GM19025 (cell line): ENCODE measurements at regions not wholly inside any gene's neighbourhood (a gene's known extent, or its start where the extent isn't known, plus 50 kb on each side); places are given as distances from the start of the nearest gene placed in this dataset.

Source experiments
- ATAC-seq: cut with Tn5 transposase; IDR thresholded peaks from one replicate; pipeline ENCODE4 v1.9.1; 2021; ENCODE audit warnings: mild to moderate bottlenecking, low read depth, moderate library complexity; ENCODE audit not compliant: unreplicated experiment

DNA sequence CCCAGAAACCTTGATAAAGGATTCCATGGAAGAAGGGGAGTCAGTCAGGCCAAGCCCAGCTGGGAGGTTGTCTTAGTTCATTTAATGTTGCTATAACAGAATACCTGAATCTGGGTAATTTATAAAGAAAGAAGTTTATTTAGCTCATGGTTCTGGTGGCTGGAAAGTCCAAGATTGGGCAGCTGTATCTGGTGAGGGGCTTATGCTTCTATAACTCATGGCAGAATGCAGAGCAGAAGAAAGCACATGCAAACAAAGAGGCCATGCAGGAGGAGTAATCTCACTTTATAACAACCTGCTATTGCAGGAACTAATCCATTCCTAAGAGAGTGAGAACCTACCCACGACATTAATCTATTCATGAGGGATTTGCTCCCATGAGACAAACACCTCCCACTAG lies 54.2 kb upstream of the ANKRD1 start:
- ATAC-seq: no peak

DNA sequence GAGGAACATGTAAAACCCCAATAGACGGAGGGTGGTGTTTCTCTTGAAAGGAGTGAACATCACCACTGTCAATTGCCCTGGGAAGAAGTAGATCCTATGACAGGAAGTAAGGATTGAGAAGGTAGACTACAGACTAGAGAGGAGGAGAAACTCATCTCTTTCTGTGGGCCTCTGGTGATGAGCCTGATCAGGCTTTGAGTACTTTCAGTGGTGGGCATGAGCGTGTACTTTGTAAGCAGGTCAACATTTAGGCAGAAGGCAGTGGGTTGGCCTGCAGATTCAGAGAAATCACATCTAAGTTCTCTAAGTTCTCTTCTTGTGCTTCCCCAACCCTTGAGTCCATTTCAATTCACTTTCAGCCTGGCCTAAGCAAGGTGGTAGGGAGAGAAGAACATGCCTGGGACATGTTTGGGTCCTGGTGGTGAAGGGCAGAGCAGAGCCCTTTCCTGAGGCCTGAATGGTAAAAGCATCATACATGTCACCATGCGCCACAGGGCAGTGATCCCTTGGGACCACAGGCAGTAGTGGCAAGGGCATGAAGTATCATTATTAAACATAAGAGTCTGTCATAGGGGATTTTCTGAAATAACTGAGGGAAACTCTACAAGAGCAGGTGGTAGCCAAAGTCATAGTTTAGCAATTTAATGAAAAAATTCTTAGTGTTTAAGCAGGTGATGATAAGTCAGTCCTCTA lies 56.4 kb upstream of the ANKRD1 start:
- peak; percentile 86 for ATAC-seq

DNA sequence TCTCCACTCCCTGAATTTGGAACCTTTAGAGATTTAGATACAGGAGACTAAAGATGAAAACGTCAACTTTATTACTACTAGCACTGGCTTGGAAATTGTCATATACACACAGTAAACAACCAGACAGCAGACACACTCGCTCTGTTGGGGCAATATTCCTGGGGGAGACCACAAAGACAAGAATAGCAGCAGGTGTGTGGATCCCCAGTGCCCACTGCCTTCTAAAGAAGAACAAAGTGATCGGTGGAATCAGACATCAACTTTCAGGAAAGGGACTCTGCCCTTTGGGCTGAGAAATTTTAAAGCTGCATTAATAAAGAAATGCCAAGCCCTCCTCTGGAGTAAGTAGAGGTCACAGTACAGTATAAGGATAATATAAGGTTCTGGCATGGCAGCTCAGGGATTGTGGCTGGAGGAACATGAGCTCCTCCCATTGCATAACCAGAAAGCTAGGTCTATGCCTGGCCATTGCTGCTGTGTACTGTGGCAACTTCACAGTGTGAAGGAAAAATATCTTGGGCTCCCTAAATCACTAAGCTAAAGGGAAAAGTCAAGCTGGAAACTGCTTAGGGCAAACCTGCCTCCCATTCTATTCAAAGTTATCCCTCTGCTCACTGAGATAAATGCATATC lies 57.1 kb upstream of the ANKRD1 start:
- ATAC-seq: no peak

DNA sequence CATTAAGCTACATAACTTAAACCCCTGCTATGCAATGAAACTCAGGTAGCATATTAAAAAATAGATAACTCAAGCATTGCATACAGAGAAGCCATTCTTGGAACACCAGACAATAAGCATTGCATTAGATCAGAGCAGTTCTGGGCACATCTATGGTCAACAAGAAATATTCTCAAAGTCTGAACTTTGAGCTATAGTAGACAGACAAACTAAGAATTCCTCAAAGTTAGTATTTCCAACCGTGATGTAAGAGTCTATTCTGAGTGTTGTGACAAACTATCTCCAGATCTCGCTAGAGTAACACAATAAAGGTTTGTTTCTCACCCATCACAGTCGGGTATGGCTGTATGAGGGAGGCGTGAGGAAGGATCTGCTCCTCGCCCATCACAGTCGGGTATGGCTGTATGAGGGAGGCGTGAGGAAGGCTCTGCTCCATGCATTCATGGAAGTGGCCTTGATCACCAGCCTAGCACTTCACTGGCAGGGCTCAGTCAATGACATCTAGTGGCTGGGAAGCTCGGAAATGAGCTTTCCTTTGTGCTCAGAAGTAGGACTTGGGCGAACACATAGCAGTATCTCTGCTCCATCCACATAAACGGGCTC lies 61.6 kb upstream of the ANKRD1 start:
- no peak for ATAC-seq

DNA sequence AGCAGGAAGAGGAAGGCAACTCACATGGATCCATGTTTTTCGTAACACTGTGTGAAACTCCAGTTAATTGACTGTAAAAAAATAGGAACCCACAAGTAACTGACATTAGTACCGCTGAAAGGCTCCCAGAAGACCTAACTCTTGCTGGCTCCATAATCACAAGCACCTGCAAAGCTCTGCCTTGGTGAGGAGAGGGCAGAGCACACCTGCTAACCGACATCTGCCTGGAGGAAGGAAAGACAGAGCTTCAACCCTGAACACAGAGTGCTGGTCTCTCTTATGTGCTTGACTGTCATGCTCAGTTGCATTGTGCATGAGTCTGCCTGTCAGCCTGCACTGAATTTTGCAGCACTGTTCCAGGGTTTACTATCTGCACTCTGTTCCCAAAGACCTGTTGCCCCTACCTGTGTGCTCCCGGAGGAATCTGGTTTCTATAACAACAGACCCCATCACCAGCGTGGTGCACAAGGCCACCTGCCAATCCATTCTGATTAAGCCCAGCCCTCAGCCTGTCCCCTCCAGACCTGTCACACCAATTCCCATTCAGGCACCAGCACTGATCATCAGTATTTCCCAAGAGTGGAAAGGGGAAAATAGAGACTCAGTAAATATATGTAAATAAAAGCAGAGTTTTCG lies 63.1 kb upstream of the ANKRD1 start:
- ATAC-seq: no peak

DNA sequence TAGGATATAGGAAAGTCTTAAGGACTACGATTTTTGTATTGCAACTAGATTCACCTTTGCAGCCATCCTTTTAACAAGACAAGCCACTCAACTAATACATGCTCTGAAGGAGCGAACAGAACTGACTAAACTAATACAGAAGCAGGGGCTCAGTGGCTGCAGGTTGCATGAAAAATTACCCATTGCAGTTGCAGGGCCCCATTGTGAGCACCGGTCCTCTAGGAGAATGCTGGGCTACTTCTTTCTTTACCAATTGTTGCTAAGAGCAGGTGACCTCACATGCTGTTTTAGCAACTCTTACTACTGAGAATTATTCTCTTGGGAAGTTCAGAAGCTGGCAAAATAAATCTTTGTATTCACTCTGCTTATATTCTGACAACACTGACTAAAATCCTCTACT lies 64.0 kb upstream of the ANKRD1 start:
- ATAC-seq: no peak

DNA sequence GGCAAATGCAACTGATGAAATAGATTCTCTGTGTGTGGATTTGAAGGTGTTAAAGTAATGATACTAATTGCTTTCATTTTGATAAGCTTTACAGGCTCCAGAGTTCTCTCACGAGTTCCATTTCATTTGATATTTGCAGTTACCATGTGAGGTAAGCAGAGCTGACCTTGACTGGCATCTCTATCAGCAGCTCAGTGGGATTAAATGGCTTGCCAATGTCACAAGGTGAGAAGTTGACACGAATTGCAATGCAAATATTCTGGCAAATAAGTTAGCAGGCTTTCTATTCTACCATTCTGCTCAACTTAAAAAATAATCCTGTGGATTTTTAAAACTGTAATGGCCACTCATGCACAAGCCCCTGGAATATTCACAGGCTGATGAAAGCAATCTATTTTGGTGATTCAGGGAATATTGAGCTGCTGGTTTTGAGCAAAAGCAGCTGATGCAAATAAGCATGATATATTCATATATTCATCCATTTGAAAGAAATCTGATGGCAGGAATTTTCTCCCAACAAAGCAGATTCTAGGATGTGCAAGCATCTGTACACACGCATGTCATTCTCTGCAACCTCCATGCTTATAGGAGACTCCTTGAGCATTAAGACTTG lies 64.5 kb upstream of the ANKRD1 start:
- no peak for ATAC-seq

DNA sequence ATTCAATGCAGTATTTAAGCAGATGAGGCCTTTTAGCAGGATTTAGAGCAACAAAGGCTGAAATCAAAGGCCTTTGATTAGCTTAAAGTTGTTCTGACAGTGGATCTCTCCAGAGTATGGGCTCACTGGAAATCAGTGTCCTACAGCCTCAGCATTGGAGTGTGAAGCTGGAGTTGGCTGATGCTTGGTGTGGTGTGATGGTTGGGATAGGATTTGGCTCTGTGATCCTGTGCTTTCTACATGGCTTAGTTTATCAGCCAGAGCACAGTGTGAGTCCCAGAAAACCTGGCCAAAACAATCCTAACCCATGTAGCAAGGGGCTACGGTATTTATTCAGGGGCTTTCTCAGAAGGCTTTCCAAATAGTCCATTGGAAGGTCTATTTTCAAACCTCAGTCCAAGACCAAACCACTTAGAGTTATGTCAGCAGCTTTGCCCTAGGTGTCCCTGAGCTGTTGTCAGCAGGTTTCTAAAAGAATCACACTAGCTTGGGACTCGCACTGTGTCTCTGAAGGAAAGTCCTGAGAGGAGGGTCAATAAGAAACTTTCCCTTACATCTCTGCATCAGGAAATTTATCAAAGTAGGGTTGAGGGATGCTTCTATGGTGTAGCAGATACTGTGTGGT lies 65.4 kb upstream of the ANKRD1 start:
- ATAC-seq: no peak

DNA sequence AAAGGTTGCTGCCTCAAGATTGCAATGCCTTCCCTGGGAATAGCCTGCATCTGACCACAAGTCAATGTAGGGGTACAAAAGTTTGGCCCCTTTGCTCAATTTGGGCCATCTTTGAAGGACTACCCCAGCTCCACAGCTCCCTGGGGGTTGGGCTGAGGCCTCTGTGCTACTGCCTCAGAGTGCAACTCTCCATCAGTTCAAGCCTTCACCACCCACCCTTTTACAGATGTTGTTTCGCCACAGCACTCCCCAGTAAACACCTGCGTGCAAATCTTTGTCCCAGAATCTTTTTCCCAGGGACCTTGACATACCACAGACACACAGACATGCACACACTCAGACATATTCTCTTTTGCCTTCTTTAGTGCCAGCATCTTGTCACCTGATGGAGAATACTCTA lies 66.0 kb upstream of the ANKRD1 start:
- ATAC-seq: no peak

DNA sequence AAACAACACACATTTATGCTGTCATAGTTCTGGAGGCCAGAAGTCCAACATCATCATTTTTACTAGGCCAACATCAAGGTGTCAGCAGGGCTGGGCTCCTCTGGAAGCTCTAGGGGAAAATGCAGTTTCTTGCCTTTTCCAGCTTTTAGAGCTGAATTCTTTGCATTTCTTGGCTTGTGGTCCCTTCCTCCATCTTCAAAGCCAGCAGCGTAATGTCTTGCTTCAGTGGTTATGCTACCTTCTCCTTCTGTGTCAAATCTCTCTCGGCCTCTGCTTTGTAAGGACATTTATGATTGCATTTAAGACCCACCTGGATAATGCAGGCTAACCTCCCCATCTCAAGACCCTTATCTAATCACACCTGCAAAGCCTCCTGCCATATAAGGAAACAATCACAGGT lies 66.5 kb upstream of the ANKRD1 start:
- no peak for ATAC-seq

DNA sequence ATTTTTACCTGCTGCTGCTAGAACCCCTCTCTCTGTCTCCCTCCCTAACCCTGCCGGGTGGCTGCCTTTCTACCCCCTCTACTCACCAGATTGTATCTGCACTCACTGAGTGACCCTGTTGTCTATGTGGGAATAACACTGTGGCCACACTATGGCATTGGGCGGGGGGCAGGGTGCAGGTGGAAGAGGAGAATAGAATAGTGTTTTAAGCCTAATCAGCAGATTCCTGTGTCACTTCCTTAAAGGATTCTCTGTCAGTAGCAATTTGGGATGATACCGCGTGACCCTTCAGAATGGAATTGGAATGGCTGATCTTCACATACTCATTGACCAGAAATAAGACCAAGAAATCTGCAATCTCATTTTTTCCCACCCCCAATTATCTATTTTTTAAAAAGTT lies 67.1 kb upstream of the ANKRD1 start:
- no peak for ATAC-seq

DNA sequence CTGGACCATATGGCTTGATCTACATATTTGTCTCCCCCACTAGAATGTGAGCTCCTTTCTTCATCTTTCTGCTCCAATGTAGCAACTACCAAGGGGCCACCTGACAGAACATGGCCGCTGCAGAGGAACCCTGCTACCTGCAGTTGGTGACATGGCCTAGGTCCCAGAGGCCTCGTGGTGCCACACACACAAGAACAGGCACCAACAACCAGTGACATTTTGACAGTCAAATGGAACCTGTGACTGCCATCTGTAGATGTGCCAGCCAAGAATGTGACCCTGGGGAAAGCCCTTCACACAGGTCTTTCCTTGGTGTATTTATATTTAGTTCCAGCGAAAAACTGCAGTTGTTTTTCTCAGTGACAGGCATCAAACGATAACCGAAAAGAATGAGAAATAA lies 67.9 kb upstream of the ANKRD1 start:
- ATAC-seq: no peak

DNA sequence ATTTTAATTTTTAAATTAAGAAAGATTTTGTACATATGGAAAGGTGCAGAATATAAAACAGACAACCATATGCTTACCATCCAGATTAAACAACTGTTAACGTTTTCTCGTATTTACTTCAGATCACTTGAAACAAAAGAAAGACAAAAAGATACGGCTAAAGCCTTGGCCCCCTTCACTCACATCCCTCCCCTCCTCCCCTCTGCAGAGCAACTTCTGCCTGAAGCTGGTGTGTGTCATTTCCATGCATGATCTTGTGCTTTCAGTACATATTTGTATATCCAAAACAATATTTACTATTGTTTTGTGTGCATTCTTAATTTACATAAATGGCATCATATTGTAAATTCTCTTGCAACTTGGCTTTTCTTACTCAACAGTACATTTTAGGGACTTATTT lies 68.5 kb upstream of the ANKRD1 start:
- no peak for ATAC-seq

DNA sequence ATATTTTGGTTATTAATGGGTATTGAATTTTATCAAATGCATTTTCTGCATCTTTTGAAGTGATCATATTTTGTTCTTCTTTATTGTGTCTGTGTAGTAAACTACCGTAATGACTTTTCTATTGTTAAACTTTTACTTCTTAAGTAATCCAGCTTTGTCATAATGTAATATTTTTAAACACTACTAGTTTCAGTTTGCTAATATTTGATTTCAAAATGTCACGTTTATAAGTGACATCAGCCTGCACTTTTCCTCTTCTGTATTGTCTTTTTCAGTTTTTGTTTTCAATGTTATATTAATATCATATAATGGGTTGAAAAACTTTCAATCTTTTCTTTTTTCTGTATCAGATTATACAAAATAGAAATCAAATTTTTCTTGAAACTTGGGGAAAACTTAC lies 71.6 kb upstream of the ANKRD1 start:
- ATAC-seq: no peak

DNA sequence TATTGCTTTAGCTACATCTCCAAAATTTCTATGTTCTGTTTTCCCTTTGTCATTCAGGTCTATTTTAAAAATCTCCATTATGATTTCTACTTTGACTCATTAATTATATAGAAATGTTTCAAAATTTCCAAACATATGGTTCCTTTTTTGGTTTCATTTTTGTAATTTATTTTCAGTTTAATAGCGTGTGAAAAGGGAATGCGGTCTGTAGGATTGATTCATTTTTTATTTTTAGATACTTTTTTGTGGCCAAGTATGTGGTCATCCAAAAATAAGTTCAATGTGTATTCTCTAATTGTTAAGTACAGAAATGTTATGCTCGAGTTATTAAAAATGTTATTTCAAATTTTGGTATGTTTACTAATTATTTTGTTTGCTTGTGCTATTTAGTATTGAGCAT lies 72.5 kb upstream of the ANKRD1 start:
- no peak for ATAC-seq

DNA sequence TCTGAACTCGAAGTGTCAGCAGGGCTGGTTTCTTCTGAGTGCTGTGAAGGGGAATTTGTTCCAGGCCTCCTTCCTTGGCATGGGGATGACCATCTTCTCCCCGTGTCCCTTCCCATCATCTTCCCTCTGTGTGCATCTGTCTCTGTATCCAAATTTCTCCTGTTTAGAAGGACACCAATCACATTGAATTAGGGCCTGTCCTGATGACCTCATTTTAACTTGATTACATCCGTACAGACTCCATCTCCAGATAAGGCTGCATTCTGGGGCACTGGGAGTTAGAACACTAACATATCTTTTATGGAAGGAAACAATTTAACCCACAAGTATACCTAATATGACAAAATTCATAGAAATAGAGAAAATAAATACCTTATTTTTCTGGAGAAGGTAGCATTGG lies 76.8 kb upstream of the ANKRD1 start:
- no peak for ATAC-seq

DNA sequence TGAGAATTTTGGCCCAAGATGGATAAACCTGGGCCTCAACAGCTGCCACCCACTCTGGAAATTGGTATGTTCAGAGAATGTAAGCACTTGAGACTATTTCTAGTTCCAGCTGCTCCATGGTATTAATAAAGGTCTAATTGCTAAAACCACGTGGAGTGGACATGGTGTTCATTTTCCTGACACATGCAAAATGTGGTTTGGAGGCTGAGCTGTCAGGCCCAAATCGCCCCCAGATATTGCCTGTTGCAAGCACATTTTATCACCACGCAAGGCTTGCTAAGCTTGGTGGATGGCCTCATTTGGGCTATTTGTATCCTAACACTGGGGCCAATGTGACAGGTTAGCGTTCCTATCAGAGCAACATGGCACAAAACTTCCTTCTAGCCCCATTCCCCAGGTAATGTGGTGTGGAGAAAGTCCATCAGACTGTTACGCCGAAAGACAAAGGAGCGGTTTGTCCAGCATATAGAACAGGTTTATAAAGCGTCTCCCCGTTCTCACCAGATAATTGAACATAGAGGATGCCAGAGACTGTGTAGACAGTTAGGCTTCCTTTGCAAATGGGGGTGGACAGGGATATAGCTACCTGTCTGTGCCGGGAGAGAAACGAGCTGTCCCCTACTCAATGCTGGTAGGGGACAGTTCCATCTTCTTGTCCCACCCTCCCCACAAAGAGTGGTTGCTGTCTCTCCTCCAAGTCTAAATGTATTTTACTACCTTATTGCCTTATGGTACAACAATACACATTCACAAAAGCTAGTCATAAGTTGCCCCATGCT lies 78.0 kb upstream of the ANKRD1 start:
- no peak for ATAC-seq

DNA sequence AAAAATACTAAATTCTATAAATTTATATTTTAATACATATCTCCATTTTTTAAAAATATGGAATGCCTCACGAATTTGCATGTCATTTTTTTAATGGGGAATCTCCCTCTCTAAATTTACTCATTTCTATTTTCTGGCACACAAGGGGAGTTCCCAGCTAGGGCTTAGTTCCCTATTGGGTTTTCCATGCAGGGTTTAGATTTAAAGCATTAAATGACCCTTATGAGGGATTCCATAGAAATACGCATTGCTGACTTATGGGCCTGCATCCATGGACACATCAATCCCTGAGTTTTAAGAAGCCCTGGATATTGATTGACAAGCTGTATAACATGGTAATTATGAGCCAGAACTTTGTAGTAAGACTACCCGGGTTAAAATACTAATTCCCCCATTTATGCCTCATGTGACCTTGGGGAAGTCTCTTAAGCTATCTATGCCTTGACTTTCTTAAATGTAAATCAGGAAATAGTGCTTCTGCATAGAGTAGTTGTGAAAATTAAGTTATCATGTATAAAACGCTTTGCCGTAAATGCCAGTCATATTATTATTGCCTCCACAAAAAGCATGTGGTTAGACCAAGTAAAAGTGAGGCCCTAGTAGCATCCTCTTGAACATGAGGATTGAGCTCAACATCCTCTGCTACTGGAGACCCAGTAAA lies 78.8 kb upstream of the ANKRD1 start:
- peak; percentile 43 for ATAC-seq

DNA sequence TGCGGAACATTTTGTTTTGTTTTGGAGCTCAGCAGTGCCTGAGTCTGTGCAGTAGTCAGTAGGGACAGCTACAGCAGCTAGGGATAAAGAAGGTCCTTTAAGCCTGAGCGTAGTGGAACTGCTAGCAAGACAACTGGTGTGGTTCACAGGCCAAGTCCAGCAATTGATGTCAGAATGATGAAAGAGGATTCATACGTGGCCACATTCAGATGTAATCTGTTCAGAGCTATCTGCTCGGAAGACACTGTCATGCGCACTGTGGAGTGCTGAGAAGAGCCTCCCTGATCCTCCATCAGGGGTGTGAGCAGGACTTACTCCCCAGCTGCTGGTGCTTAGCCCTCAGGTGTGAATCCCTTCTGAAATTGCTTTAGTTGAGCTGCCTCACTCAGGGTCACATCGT lies 79.6 kb upstream of the ANKRD1 start:
- no peak for ATAC-seq

DNA sequence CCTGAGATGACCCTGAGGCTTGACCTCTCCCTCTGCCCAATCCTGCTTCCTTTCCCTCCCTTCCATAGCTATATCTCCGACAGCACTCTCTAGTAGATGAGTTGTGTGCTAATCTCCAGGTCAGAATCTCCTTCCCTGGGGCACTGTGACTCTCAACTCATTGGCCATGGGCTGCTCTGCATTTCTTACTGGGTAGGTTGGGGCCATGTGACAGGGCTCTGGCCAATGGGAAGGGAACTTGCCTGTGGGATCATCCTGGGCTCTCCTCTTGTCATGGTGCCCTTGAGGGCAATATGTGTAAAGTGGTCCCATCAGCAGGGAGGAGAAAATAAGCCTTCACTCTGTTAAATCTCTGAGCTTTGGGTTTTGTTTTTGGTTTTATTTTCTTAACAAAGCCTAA lies 80.1 kb upstream of the ANKRD1 start:
- no peak for ATAC-seq
